Endothelial cell of umbilical vein (primary cell): ENCODE measurements at regions not wholly inside any gene's neighbourhood (a gene's known extent, or its start where the extent isn't known, plus 50 kb on each side); places are given as distances from the start of the nearest gene placed in this dataset.

ENCODE experiments used
- BruUV-seq: library from RNA; stranded (reverse); fragments of 400-500 nt; replicated peaks from 2 replicates; lab custom pipeline; 2021; lab: Mats Ljungman, UMichigan
- CTCF ChIA-PET: fragments of 300-600, 350-600 bp; sonication (Branson Sonifier 250); formaldehyde crosslinking; loops from one replicate; lab custom pipeline; 2021; ENCODE audit warnings: antibody characterized with exemption, inconsistent platforms; lab: Charles Lee
- POLR2A ChIA-PET: fragments of 300-600, 350-600 bp; sonication (Branson Sonifier 250); formaldehyde crosslinking; loops from one replicate; lab custom pipeline; 2021; ENCODE audit warnings: antibody characterized with exemption, inconsistent platforms; lab: Charles Lee
- DNase-seq: peaks from one replicate; pipeline ENCODE4 v3.0.0-alpha.2; 2011; ENCODE audit warnings: low read depth, low spot score
- FAIRE-seq: peaks from 2 replicates; lab custom pipeline; 2011; peaks lifted over from hg19 to GRCh38; lab: Jason Lieb, UNC
- H2AFZ ChIP-seq: 2 replicates; pipeline ENCODE4 v1.6.0; 2012; ENCODE audit warnings: low read depth, low read length, control low read depth, inconsistent platforms
- H3K27ac ChIP-seq: 2 replicates; pipeline ENCODE4 v1.5.1; 2011; ENCODE audit warnings: low read depth, mild to moderate bottlenecking, control low read depth, low read length, moderate library complexity; ENCODE audit not compliant: insufficient read depth
- H3K27me3 ChIP-seq, 2 experiments: 2 replicates each; pipeline versions ENCODE4 v1.6.0 to v1.6.1; 2011; ENCODE audit warnings: low read length in 2 of 2, mixed read lengths in 1 of 2; ENCODE audit not compliant: control insufficient read depth in 2 of 2, insufficient read depth in 2 of 2
- H3K36me3 ChIP-seq, 2 experiments: 2 replicates in 1 of 2; 3 replicates in 1 of 2; pipeline ENCODE4 v1.5.1; 2011; ENCODE audit warnings: low read length in 2 of 2, mild to moderate bottlenecking in 1 of 2, moderate library complexity in 1 of 2; ENCODE audit not compliant: control insufficient read depth in 2 of 2, insufficient read depth in 2 of 2; ENCODE audit errors: extremely low read depth in 1 of 2
- H3K4me1 ChIP-seq: 3 replicates; pipeline ENCODE4 v1.5.1; 2011; ENCODE audit warnings: mild to moderate bottlenecking, low read length; ENCODE audit not compliant: control insufficient read depth, insufficient read depth; ENCODE audit errors: extremely low read depth
- H3K4me2 ChIP-seq: 2 replicates; pipeline ENCODE4 v1.6.1; 2011; ENCODE audit warnings: low read length, control low read depth, mixed read lengths; ENCODE audit not compliant: insufficient read depth
- H3K4me3 ChIP-seq, 3 experiments: fragments of 200-600 bp in 1 of 3; sonication (generic), shearing (Covaris generic) in 1 of 3; replicated peaks in 1 of 3; 2 replicates each; pipeline ENCODE4 v1.5.1; 2011 to 2016; ENCODE audit warnings: control low read depth in 3 of 3, low read length in 3 of 3, mild to moderate bottlenecking in 2 of 3, inconsistent platforms in 1 of 3, low read depth in 1 of 3, moderate library complexity in 1 of 3; ENCODE audit not compliant: insufficient read depth in 1 of 3
- H3K79me2 ChIP-seq: 2 replicates; pipeline ENCODE4 v1.6.0; 2012; ENCODE audit warnings: low read length, inconsistent platforms; ENCODE audit not compliant: control insufficient read depth, insufficient read depth
- H3K9ac ChIP-seq: replicated peaks from 2 replicates; pipeline ENCODE3; 2011; ENCODE audit warnings: low read length, control low read depth; ENCODE audit not compliant: insufficient read depth; ENCODE audit errors: extremely low read depth
- H3K9me1 ChIP-seq: replicated peaks from 3 replicates; pipeline ENCODE4 v1.6.0; 2011; ENCODE audit warnings: mild to moderate bottlenecking, low read length; ENCODE audit not compliant: control insufficient read depth, insufficient read depth; ENCODE audit errors: extremely low read depth
- H3K9me3 ChIP-seq: replicated peaks from 2 replicates; pipeline ENCODE4 v1.5.1; 2012; ENCODE audit warnings: low read length, inconsistent platforms; ENCODE audit not compliant: control insufficient read depth, insufficient read depth
- H4K20me1 ChIP-seq: replicated peaks from 2 replicates; pipeline ENCODE3; 2011; ENCODE audit warnings: mild to moderate bottlenecking, low read length; ENCODE audit not compliant: control insufficient read depth, insufficient read depth; ENCODE audit errors: extremely low read depth
- CTCF ChIP-seq, 2 donors: IDR thresholded peaks; 1 replicate in 1 of 2; 2 replicates in 1 of 2; pipeline ENCODE4 v1.5.1; 2011; ENCODE audit warnings: low read length in 2 of 2, mild to moderate bottlenecking in 2 of 2, moderate library complexity in 2 of 2, control low read depth in 1 of 2, inconsistent platforms in 1 of 2, low read depth in 1 of 2; ENCODE audit not compliant: insufficient read depth in 1 of 2; ENCODE audit errors: extremely low read depth in 1 of 2
- EZH2 ChIP-seq: IDR thresholded peaks from 2 replicates; pipeline ENCODE4 v1.6.1; 2012; ENCODE audit warnings: borderline replicate concordance, low read depth, mild to moderate bottlenecking, moderate library complexity, low read length, inconsistent platforms; ENCODE audit not compliant: severe bottlenecking
- GATA2 ChIP-seq: IDR thresholded peaks from 2 replicates; pipeline ENCODE4 v1.7.0; 2011; ENCODE audit warnings: low read depth, mild to moderate bottlenecking, moderate library complexity, mixed read lengths, low read length; ENCODE audit not compliant: insufficient read length, insufficient read depth
- JUN ChIP-seq: IDR thresholded peaks from 2 replicates; pipeline ENCODE4 v1.6.1; 2011; ENCODE audit warnings: borderline replicate concordance, low read depth; ENCODE audit not compliant: insufficient read length, insufficient read depth
- MAX ChIP-seq: IDR thresholded peaks from 2 replicates; pipeline ENCODE4 v1.6.1; 2011; ENCODE audit not compliant: insufficient read depth, insufficient read length
- MYC ChIP-seq: IDR thresholded peaks from one replicate; pipeline ENCODE4 v1.6.1; 2011; ENCODE audit warnings: mild to moderate bottlenecking, low read depth, low read length
- POLR2A ChIP-seq: IDR thresholded peaks from 2 replicates; pipeline ENCODE4 v1.6.1; 2012; ENCODE audit warnings: low read depth, mild to moderate bottlenecking, control low read depth, low read length
- POLR2AphosphoS5 ChIP-seq: IDR thresholded peaks from 2 replicates; pipeline ENCODE4 v1.6.1; 2012; ENCODE audit warnings: low read depth, mild to moderate bottlenecking, control low read depth, low read length, moderate library complexity; ENCODE audit not compliant: insufficient read depth
- dilution Hi-C: fragments of 300-500 bp; cut with MboI; formaldehyde crosslinking; loops from one replicate; pipeline ENCODE4 v1.15.0; 2019; ENCODE audit warnings: low sequenced_read_pairs; ENCODE audit not compliant: extremely low pct_ligation_motif_present
- intact Hi-C: fragments of 100-400 bp; cut with micrococcal nuclease; formaldehyde crosslinking; loops from one replicate; pipeline ENCODE4 v1.10.0; 2022

GRCh38 chr13:89673789-89674311 lies 1673.6 kb upstream of the MIR17HG start:
- no peak for FAIRE-seq
- intact Hi-C loops (loop anchor here (5.0 kb wide), 1 partner anchor 142 kb away; no protein-coding TSS in a partner anchor), dilution Hi-C loops (no loop called here)
- H3K4me1 ChIP-seq: peaks cover 7% of the 10 kb centered on the region
- TF ChIP-seq EZH2: no peak
- no peak for TF ChIP-seq MYC
- no peak for TF ChIP-seq POLR2AphosphoS5
- no peak for TF ChIP-seq JUN
- TF ChIP-seq MAX: no peak
- TF ChIP-seq POLR2A: no peak
- TF ChIP-seq GATA2: no peak
- TF ChIP-seq CTCF (IDR thresholded peaks at IDR 0.05; ENCODE audit: extremely low read depth in 1 of 2, insufficient read depth in 1 of 2, low read depth in 1 of 2, low read length in 2 of 2): no peak
- no peaks in the 10 kb centered on the region for H4K20me1 ChIP-seq
- BruUV-seq: no TSS peak
- H3K27me3 ChIP-seq: no peaks in the 10 kb centered on the region
- H3K4me3 ChIP-seq: no peak overlapping the region
- no peak overlapping the region for H3K27ac ChIP-seq
- no peak overlapping the region for H2AFZ ChIP-seq
- H3K9me1 ChIP-seq: no peaks in the 10 kb centered on the region
- H3K9me3 ChIP-seq: no peaks in the 10 kb centered on the region
- DNase-seq: no peak
- H3K79me2 ChIP-seq: no peaks in the 10 kb centered on the region
- CTCF ChIA-PET: no interaction called here
- H3K9ac ChIP-seq: no peak overlapping the region
- no peak overlapping the region for H3K4me2 ChIP-seq
- no peaks in the 10 kb centered on the region for H3K36me3 ChIP-seq
- POLR2A ChIA-PET: no interaction called here
